ENCODE measurements at regions not wholly inside any gene's neighbourhood (a gene's known extent, or its start where the extent isn't known, plus 50 kb on each side); places are given as distances from the start of the nearest gene placed in this dataset.

GRCh38 chr5:169448826-169449225 lies 134.7 kb upstream of the SPDL1 start:
- DNase-seq (ENCODE audit: low spot score), result no peak

GRCh38 chr5:169445191-169445590 lies 138.4 kb upstream of the SPDL1 start:
- DNase-seq (ENCODE audit: low spot score), result no peak

- DNase-seq (ENCODE audit: low spot score), result peak; percentile 17
Observed at GRCh38 chr5:169442913-169443784, 140.4 kb upstream of the SPDL1 start.

- no peak for DNase-seq (ENCODE audit: low spot score)
Observed at GRCh38 chr5:169442403-169442874, 141.1 kb upstream of the SPDL1 start.

- DNase-seq (ENCODE audit: low spot score), result no peak
Observed at GRCh38 chr5:169440107-169440705, 139.3 kb upstream of the SLIT3 start.

GRCh38 chr5:169439362-169439761 lies 138.4 kb upstream of the SLIT3 start:
- no peak for DNase-seq (ENCODE audit: low spot score)

- DNase-seq (ENCODE audit: low spot score), result no peak
Observed at GRCh38 chr5:169435506-169436229, 134.7 kb upstream of the SLIT3 start.

- no peak for DNase-seq (ENCODE audit: low spot score)
Observed at GRCh38 chr5:169433221-169433651, 132.3 kb upstream of the SLIT3 start.

- no peak for DNase-seq (ENCODE audit: low spot score)
Observed at GRCh38 chr5:169431386-169431785, 130.4 kb upstream of the SLIT3 start.

- DNase-seq (ENCODE audit: low spot score), result no peak
Observed at GRCh38 chr5:169430671-169431070, 129.7 kb upstream of the SLIT3 start.

GRCh38 chr5:169429044-169429443 lies 128.1 kb upstream of the SLIT3 start:
- no peak for DNase-seq (ENCODE audit: low spot score)

- DNase-seq (ENCODE audit: low spot score), result peak; percentile 55
Observed at GRCh38 chr5:169426784-169427183, 125.8 kb upstream of the SLIT3 start.

- DNase-seq (ENCODE audit: low spot score), result no peak
Observed at GRCh38 chr5:169424670-169425378, 123.9 kb upstream of the SLIT3 start.

- DNase-seq (ENCODE audit: low spot score), result no peak
Observed at GRCh38 chr5:169424279-169424655, 123.3 kb upstream of the SLIT3 start.

GRCh38 chr5:169423580-169424278 lies 122.8 kb upstream of the SLIT3 start:
- DNase-seq (ENCODE audit: low spot score), result no peak

GRCh38 chr5:169422087-169422486 lies 121.1 kb upstream of the SLIT3 start:
- no peak for DNase-seq (ENCODE audit: low spot score)

GRCh38 chr5:169421677-169422076 lies 120.7 kb upstream of the SLIT3 start:
- DNase-seq (ENCODE audit: low spot score), result no peak

GRCh38 chr5:169417676-169418075 lies 116.7 kb upstream of the SLIT3 start:
- DNase-seq (ENCODE audit: low spot score), result no peak

- DNase-seq (ENCODE audit: low spot score), result no peak
Observed at GRCh38 chr5:169416583-169417196, 115.8 kb upstream of the SLIT3 start.

GRCh38 chr5:169415948-169416347 lies 115.0 kb upstream of the SLIT3 start:
- no peak for DNase-seq (ENCODE audit: low spot score)

GRCh38 chr5:169415371-169415770 lies 114.4 kb upstream of the SLIT3 start:
- DNase-seq (ENCODE audit: low spot score), result no peak

Measured in Ammon's horn (tissue), 1 donor.